Activated CD4-positive, CD25-positive, alpha-beta regulatory T cell (primary cell): ENCODE measurements at regions not wholly inside any gene's neighbourhood (a gene's known extent, or its start where the extent isn't known, plus 50 kb on each side); places are given as distances from the start of the nearest gene placed in this dataset.

ENCODE experiments used
- DNase-seq, 4 experiments: peaks; one replicate each; lab custom pipeline; 2025; lab: John Stamatoyannopoulos, UW

GRCh38 chr10:129278686-129279085 lies 188.4 kb upstream of the MGMT start:
- DNase-seq = no peak

- DNase-seq = no peak
Observed at GRCh38 chr10:129279446-129280154, 187.4 kb upstream of the MGMT start.

GRCh38 chr10:129280155-129280502 lies 186.9 kb upstream of the MGMT start:
- no peak for DNase-seq

DNA sequence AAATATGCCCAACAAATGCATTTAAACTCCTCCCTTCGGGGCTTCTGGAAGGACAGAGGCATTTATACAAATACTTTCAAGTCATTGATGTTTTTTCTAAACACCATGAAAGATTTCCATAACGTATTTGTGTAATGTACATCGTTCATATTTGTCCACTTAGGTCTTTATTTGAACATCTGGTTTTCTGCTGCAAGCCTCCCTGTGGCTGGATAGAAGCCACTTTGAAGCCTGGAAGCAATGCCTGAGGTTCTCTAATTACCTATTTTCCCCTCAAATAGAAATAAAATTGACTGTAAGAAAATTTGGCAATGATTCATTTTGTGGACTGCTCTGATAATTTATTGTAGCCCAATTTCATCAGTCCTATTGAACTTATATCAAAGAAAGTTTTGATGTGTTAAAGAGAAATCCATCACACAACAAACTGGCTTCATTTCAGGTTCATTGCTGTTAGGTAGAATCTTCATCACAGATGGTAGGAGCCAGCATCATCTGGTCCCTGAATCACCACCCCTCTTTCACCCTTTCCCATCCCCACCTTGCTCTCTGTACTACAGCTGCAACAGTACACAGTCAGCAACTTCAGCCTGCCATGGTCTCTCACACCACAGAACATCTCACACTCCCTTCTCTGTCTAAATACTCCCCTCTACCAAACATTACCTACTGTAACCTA lies 186.0 kb upstream of the MGMT start:
- DNase-seq = no peak

GRCh38 chr10:129285459-129285858 lies 181.6 kb upstream of the MGMT start:
- no peak for DNase-seq

DNA sequence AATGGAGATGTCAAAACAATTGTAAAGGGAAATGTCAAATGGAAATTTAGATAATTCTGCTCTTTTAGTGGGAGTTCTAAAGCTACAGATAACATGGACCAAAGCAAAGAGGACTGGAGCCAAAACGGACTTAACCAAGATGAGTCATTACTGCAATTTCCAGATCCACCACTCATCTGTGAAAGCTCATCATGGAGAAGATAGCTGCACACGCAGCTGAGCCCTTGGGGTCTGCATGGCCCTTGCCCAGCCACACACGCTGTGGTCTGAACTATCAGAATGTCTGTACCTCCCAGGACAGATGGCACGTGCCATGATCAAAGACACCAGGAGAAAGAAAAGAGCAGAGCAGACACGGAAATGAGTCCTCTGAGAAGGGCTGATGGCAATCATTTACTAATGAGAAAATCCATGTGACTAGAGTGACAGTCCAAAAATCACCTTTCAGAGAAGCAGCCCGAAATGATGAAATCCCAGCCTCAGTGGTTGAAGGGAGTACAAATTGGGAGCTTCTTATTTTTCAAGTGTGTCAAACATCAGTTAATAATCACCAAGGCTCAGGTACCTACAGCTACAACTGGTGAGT lies 177.9 kb upstream of the MGMT start:
- DNase-seq = no peak

DNA sequence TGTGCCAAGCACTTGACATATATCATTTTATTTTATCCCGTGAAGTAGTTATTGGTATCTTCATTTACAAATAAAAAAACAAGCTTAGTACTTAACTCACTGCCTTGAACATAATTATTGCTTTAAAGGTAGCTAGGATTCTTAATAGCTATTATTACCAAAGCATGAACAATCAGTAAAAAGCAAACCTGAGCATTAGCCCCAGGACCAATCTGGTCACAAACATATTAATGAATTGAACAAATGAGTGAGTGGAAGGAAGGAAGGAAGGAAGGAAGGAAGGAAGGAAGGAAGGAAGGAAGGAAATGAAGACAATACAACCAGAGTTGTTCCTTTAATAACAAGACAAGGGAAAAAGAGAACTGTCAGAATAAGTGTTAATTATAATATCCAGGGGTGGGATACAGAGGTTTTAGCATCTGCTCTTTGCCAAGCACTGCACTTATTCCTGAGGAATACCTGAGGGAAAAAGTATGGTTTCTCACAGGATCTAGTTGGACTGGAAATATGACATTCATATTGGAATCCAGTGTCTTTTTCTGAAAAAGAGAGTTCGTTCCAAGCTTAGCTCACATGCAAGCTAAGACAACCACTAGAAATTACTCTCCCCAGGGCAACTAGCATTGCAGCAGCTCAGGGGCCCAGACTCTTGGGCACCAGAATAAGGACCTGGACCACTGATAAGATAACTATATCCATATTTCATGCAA lies 172.9 kb upstream of the MGMT start:
- no peak for DNase-seq

DNA sequence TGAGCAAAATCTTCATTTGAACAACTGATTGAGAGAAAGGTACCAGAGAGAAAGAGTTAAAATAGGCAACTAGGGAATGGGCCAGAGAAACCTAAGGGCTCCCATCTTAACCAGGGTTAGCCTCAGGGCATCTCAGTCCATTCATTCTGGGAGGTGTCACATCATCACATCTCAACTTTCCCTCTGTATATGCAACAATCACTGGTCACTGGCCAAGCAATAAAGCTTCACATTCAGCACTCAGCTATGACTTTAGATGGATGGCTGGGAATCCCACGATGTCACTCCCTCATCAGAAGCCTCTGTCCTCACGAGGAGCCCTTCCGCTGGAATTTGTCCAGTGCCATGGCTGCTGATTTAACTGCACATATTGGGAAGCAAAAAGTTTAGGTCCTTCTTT lies 172.1 kb upstream of the MGMT start:
- DNase-seq = no peak

- DNase-seq = no peak
Observed at GRCh38 chr10:129305046-129305445, 162.0 kb upstream of the MGMT start.

DNA sequence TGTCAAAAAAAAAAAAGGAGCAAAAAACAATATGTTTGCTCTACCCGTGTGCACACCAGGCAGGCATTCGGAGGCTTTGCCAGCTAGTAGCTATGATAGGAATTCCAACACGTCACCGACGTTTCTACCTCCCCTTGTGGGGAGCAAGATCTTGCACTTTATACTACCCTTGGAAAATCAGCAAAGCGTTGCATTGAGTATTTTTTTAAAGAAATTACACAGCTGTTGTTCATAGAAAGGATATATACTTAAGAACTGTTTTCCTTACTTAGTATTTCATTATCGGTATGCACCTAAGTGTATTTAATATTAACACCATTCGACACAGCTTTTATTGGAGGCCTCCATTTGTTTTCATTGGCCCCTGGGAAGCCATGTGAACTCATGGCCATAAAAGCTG lies 159.9 kb upstream of the MGMT start:
- no peak for DNase-seq

- DNase-seq = no peak
Observed at GRCh38 chr10:129308953-129309564, 158.0 kb upstream of the MGMT start.

- DNase-seq = no peak
Observed at GRCh38 chr10:129309565-129309964, 157.5 kb upstream of the MGMT start.

DNA sequence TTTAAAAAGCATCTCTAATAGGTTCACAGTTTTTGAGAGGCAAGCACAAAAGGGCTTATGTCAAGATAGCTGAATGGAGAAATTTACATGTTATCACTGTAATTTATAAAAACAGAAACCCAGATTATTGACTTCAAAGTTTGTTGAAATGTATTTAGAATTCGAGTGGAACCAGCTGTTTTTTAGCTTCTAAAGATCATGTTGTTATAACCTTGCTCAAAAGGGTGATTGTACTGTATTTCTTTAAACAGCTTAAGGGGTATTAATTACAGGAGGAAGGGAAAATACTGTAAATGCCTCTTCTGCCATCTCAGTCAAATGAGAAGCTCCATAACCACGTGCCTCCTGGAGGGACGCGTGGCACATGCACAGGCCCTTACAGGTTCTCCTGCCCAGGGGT lies 156.2 kb upstream of the MGMT start:
- no peak for DNase-seq

DNA sequence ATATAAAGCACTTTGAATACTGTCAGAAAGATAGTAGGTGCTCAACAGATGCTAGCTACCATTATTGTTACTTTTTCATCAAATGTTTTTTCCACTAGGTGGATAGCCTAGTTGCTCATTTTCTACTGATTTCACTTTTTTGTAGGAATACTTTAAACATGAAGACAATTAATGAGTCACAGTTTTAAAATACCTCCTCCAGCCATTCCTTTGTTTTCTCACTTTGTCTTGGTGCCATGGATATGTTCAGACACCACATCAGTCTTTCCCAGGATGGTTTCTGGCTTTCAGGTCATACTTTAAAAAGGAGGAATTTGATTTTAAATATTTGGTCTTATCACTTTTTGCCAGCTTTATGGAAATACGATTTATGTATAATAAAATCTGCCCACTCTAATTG lies 147.1 kb upstream of the MGMT start:
- no peak for DNase-seq

DNA sequence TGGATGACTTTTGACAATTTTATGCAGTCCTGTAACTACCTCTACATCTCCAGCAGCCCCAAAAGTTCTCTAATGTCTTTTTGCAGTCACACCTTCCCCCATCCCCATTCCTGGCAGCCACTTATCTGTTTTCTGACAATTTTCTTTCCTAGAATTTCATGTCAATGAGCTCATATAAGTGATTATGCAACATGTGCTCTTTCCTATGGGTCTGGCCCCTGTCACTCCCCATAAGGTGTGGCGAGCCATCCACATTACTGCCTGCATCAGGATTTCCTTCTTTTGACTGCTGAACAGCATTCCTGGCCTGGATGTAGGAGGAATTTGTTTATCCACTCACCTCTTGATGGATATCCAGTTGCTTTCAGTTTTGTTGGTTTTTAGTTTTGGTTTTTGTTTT lies 146.7 kb upstream of the MGMT start:
- DNase-seq = no peak

GRCh38 chr10:129321727-129322126 lies 145.3 kb upstream of the MGMT start:
- no peak for DNase-seq

DNA sequence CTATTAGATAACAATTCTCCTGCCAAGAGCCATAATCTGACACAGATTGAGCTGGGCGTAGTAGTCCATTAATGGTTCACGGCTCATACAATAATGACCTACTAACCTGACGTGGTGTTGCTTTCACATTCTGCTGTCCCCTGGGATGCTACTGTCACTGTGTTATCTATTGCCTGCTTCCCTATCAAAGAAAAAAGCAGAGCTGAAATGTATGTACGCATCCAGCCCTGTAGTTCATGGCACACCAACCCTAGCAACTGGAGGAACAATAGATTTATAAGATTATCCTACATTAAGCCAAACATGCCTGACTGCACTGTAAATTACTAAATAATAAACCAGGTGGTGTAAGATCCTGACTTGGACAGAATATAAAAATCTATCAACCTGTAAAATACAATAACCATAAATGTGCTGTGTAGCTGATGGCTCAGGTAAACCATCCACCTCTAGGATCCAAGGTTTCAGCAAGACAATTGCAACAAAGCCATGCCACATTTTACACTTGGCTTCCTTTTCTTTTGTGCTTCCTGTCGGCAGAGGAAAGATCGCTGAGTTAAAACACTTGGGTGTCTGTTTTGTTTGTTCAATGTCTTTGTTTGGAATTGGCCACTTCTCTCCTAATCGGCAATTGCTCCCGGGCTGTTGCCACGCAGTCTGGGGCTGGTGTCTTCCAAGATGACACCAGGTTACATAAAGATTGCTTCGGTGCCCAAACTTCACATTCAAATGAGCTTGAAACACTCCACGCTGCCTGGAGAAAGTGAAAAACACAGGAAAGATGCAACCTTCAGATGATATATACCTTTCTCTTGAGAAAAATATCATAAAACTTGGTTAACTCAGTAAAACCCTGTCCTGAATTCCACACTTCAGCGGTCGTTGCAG lies 143.9 kb upstream of the MGMT start:
- DNase-seq = no peak

- no peak for DNase-seq
Observed at GRCh38 chr10:129323879-129324278, 143.2 kb upstream of the MGMT start.

DNA sequence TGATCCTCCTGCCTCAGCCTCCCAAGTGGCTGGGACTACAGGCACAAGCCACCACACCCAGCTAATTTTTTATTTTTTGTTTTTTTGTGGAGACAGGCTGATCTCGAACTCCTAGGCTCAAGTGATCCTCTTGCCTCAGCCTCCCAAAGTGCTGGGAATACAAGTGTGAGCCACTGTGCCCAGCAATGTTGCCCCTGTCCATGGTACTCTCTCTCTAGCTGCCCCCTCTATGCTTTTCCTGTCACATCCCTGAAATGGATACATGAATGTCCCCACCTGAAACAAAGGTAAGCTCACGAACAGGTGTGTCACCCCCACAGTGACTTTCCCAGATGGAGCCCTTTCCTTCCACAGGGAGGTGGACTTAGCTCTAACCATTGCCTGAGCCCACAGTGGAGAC lies 141.1 kb upstream of the MGMT start:
- DNase-seq = no peak

DNA sequence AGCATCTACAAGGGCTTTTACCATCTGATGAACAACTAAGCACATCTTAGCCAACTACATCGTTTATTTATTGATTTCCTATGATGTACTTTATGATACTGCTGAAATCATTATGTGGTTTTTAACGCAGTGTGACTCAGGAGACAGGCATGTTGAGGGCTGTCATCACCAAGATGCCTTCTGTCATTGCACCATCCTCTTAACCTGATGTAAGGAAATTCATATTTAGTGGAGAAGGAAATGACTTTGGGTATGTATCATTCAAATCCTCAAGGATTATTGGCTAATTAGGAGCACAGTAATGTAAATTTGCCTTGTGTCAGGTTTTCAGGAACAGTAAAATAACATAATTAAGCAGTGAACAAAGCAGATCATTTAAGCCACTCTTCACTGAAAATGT lies 138.5 kb upstream of the MGMT start:
- DNase-seq = no peak

GRCh38 chr10:129329385-129330055 lies 137.5 kb upstream of the MGMT start:
- no peak for DNase-seq
